H1 (cell line): ENCODE measurements at regions not wholly inside any gene's neighbourhood (a gene's known extent, or its start where the extent isn't known, plus 50 kb on each side); places are given as distances from the start of the nearest gene placed in this dataset.

ENCODE experiments used
- CTCF ChIA-PET: fragments of 300-600 bp; sonication (Branson Sonifier 250); formaldehyde crosslinking; loops from one replicate; lab custom pipeline; 2021; ENCODE audit not compliant: partially characterized antibody; lab: Charles Lee
- POLR2A ChIA-PET: fragments of 300-600 bp; sonication (Branson Sonifier 250); formaldehyde crosslinking; loops from one replicate; lab custom pipeline; 2021; ENCODE audit warnings: inconsistent platforms; ENCODE audit not compliant: partially characterized antibody; lab: Charles Lee
- DNase-seq, 2 experiments: peaks; one replicate each; pipeline versions ENCODE4 v3.0.0 to v3.0.0-alpha.2; 2010 to 2022; ENCODE audit warnings: low spot score in 2 of 2, low read depth in 1 of 2, mixed read lengths in 1 of 2
- FAIRE-seq: peaks from 2 replicates; lab custom pipeline; 2011; peaks lifted over from hg19 to GRCh38; lab: Jason Lieb, UNC
- H2AFZ ChIP-seq: 2 replicates; pipeline ENCODE4 v1.8.1; 2012; ENCODE audit warnings: low read length, inconsistent platforms
- H2AK5ac ChIP-seq: 2 replicates; pipeline ENCODE4 v1.6.1; 2013; ENCODE audit warnings: low read depth, low read length
- H2BK120ac ChIP-seq: replicated peaks from 2 replicates; pipeline ENCODE3; 2013; ENCODE audit warnings: low read depth, low read length, inconsistent platforms
- H2BK12ac ChIP-seq: 2 replicates; pipeline ENCODE4 v1.6.1; 2013; ENCODE audit warnings: low read depth, low read length
- H2BK15ac ChIP-seq: 2 replicates; pipeline ENCODE4 v1.6.1; 2013; ENCODE audit warnings: low read length
- H2BK20ac ChIP-seq: 2 replicates; pipeline ENCODE4 v1.6.1; 2013; ENCODE audit warnings: low read length
- H2BK5ac ChIP-seq: 2 replicates; pipeline ENCODE4 v1.6.1; 2013; ENCODE audit warnings: low read depth, low read length
- H3K14ac ChIP-seq: 2 replicates; pipeline ENCODE4 v1.6.1; 2013; ENCODE audit warnings: inconsistent platforms; ENCODE audit not compliant: insufficient read length
- H3K18ac ChIP-seq: 2 replicates; pipeline ENCODE4 v1.6.1; 2013; ENCODE audit warnings: low read length; ENCODE audit errors: extremely low read depth
- H3K23ac ChIP-seq: 2 replicates; pipeline ENCODE4 v1.6.1; 2013; ENCODE audit warnings: inconsistent platforms; ENCODE audit not compliant: insufficient read length
- H3K23me2 ChIP-seq: 2 replicates; pipeline ENCODE4 v1.6.1; 2013; ENCODE audit warnings: low read depth, low read length
- H3K27ac ChIP-seq: 2 replicates; pipeline ENCODE4 v1.6.1; 2011; ENCODE audit warnings: low read depth, low read length, inconsistent platforms
- H3K27me3 ChIP-seq, 4 experiments: replicated peaks in 1 of 4; 1 replicate in 1 of 4; 2 replicates in 3 of 4; pipeline versions ENCODE4 v1.6.1 to v1.8.1; 2011 to 2013; ENCODE audit warnings: low read length in 3 of 4, mild to moderate bottlenecking in 3 of 4, inconsistent platforms in 2 of 4, mixed read lengths in 2 of 4, moderate library complexity in 1 of 4; ENCODE audit not compliant: control insufficient read depth in 3 of 4, insufficient read depth in 3 of 4; ENCODE audit errors: extremely low read depth in 1 of 4
- H3K36me3 ChIP-seq, 4 experiments: 2 replicates each; pipeline versions ENCODE4 v1.6.1 to v1.8.1; 2011 to 2013; ENCODE audit warnings: mild to moderate bottlenecking in 4 of 4, low read length in 3 of 4, moderate library complexity in 2 of 4, control low read depth in 1 of 4, inconsistent platforms in 1 of 4; ENCODE audit not compliant: insufficient read depth in 4 of 4, control insufficient read depth in 2 of 4
- H3K4ac ChIP-seq: replicated peaks from 2 replicates; pipeline ENCODE3; 2013; ENCODE audit warnings: low read length, low read depth, mixed read lengths, inconsistent platforms; ENCODE audit not compliant: insufficient read length
- H3K4me1 ChIP-seq, 4 experiments: replicated peaks in 1 of 4; 1 replicate in 1 of 4; 2 replicates in 3 of 4; pipeline versions ENCODE4 v1.6.1 to v1.8.1; 2011 to 2013; ENCODE audit warnings: low read length in 3 of 4, inconsistent platforms in 2 of 4, mixed read lengths in 1 of 4; ENCODE audit not compliant: insufficient read depth in 4 of 4, control insufficient read depth in 3 of 4
- H3K4me2 ChIP-seq, 2 experiments: 2 replicates each; pipeline versions ENCODE4 v1.6.1 to v1.8.1; 2011 to 2013; ENCODE audit warnings: low read depth in 2 of 2, low read length in 2 of 2, control low read depth in 1 of 2, inconsistent platforms in 1 of 2, mild to moderate bottlenecking in 1 of 2; ENCODE audit not compliant: insufficient read depth in 1 of 2
- H3K4me3 ChIP-seq, 4 experiments: fragments of 200-600, 300-600 bp in 1 of 4; sonication (generic), shearing (Covaris generic), sonication (Bioruptor Twin) in 1 of 4; 2 replicates each; pipeline versions ENCODE4 v1.5.1 to v1.8.1; 2011 to 2016; ENCODE audit warnings: low read length in 4 of 4, low read depth in 3 of 4, control low read depth in 2 of 4, inconsistent platforms in 2 of 4, mild to moderate bottlenecking in 2 of 4, mixed read lengths in 1 of 4, moderate library complexity in 1 of 4; ENCODE audit not compliant: insufficient read depth in 2 of 4; ENCODE audit errors: extremely low read depth in 1 of 4
- H3K56ac ChIP-seq: replicated peaks from 2 replicates; pipeline ENCODE3; 2013; ENCODE audit warnings: low read depth, mild to moderate bottlenecking, mixed read lengths, low read length, inconsistent platforms; ENCODE audit not compliant: insufficient read length
- H3K79me1 ChIP-seq: 2 replicates; pipeline ENCODE4 v1.6.1; 2013; ENCODE audit warnings: low read depth, low read length, control low read depth
- H3K79me2 ChIP-seq, 2 experiments: 2 replicates each; pipeline versions ENCODE4 v1.6.1 to v1.8.1; 2012 to 2013; ENCODE audit warnings: low read length in 2 of 2, mild to moderate bottlenecking in 2 of 2, inconsistent platforms in 1 of 2; ENCODE audit not compliant: insufficient read depth in 2 of 2, control insufficient read depth in 1 of 2
- H3K9ac ChIP-seq, 4 experiments: replicated peaks in 1 of 4; 1 replicate in 1 of 4; 2 replicates in 3 of 4; pipeline versions ENCODE4 v1.6.1 to v1.8.1; 2011 to 2013; ENCODE audit warnings: low read depth in 3 of 4, low read length in 3 of 4, control low read depth in 2 of 4, mild to moderate bottlenecking in 2 of 4, moderate library complexity in 2 of 4, inconsistent platforms in 1 of 4; ENCODE audit errors: extremely low read depth in 1 of 4
- H3K9me3 ChIP-seq, 2 experiments: 2 replicates each; pipeline versions ENCODE4 v1.6.1 to v1.8.1; 2012 to 2013; ENCODE audit warnings: mild to moderate bottlenecking in 2 of 2, moderate library complexity in 2 of 2, control low read depth in 1 of 2, inconsistent platforms in 1 of 2, low read depth in 1 of 2, low read length in 1 of 2, mixed read lengths in 1 of 2; ENCODE audit not compliant: insufficient read depth in 2 of 2
- H4K20me1 ChIP-seq, 2 experiments: replicated peaks in 1 of 2; 2 replicates each; pipeline versions ENCODE3 to v1.8.1; 2011 to 2013; ENCODE audit warnings: inconsistent platforms in 2 of 2, low read length in 2 of 2, mild to moderate bottlenecking in 1 of 2; ENCODE audit not compliant: insufficient read depth in 2 of 2, control insufficient read depth in 1 of 2
- H4K5ac ChIP-seq: 2 replicates; pipeline ENCODE4 v1.6.1; 2013; ENCODE audit warnings: low read length, low read depth, mixed read lengths, inconsistent platforms; ENCODE audit not compliant: insufficient read length
- H4K8ac ChIP-seq: 2 replicates; pipeline ENCODE4 v1.8.0; 2013; ENCODE audit warnings: mild to moderate bottlenecking, moderate library complexity, low read length, inconsistent platforms; ENCODE audit not compliant: insufficient read depth; ENCODE audit errors: extremely low read depth
- H4K91ac ChIP-seq: replicated peaks from 2 replicates; pipeline ENCODE3; 2013; ENCODE audit warnings: low read length, mixed read lengths, inconsistent platforms; ENCODE audit not compliant: insufficient read length
- BRCA1 ChIP-seq: IDR thresholded peaks from 2 replicates; pipeline ENCODE4 v1.6.1; 2012; ENCODE audit warnings: low read depth, low read length, improper control_type of control experiment
- JUN ChIP-seq: IDR thresholded peaks from 2 replicates; pipeline ENCODE4 v1.6.1; 2011; ENCODE audit warnings: low read depth, mild to moderate bottlenecking, improper control_type of control experiment, low read length
- JUND ChIP-seq: IDR thresholded peaks from 2 replicates; pipeline ENCODE4 v1.6.1; 2011; ENCODE audit warnings: mild to moderate bottlenecking, improper control_type of control experiment, low read length
- KDM1A ChIP-seq: fragments of 200-600, 300-600 bp; sonication (generic); IDR thresholded peaks from 2 replicates; pipeline ENCODE4 v1.7.1; 2016; ENCODE audit warnings: mild to moderate bottlenecking, low read length, borderline replicate concordance
- KDM4A ChIP-seq: IDR thresholded peaks from one replicate; pipeline ENCODE4 v1.7.1; 2012; ENCODE audit warnings: low read depth, mild to moderate bottlenecking, moderate library complexity, low read length, inconsistent platforms; ENCODE audit not compliant: severe bottlenecking
- POU5F1 ChIP-seq: IDR thresholded peaks from 2 replicates; pipeline ENCODE4 v1.6.1; 2011; ENCODE audit warnings: low read depth, mild to moderate bottlenecking, low read length, moderate library complexity
- RXRA ChIP-seq: IDR thresholded peaks from 2 replicates; pipeline ENCODE4 v1.6.1; 2011; ENCODE audit warnings: low read depth, mild to moderate bottlenecking, low read length, moderate library complexity; ENCODE audit not compliant: insufficient read depth
- SIX5 ChIP-seq: IDR thresholded peaks from 2 replicates; pipeline ENCODE4 v1.6.1; 2011; ENCODE audit warnings: mild to moderate bottlenecking, low read depth, low read length
- SP2 ChIP-seq: IDR thresholded peaks from 2 replicates; pipeline ENCODE4 v1.6.1; 2012; ENCODE audit warnings: mild to moderate bottlenecking, low read length, inconsistent platforms
- SP4 ChIP-seq: IDR thresholded peaks from 2 replicates; pipeline ENCODE4 v1.6.1; 2012; ENCODE audit warnings: low read length, inconsistent platforms
- TAF1 ChIP-seq: IDR thresholded peaks from 2 replicates; pipeline ENCODE4 v1.6.1; 2011; ENCODE audit warnings: mild to moderate bottlenecking, low read depth, low read length
- TBP ChIP-seq: IDR thresholded peaks from 2 replicates; pipeline ENCODE4 v1.6.1; 2011; ENCODE audit warnings: low read depth, low read length, improper control_type of control experiment
- TCF12 ChIP-seq: IDR thresholded peaks from 2 replicates; pipeline ENCODE4 v1.6.1; 2011; ENCODE audit warnings: low read depth, mild to moderate bottlenecking, low read length
- WGBS, 2 experiments: shearing (Covaris generic) in 1 of 2; methylation state at CpG; one replicate each; pipeline versions ENCODE4 v1.1.6 to v1.1.7; 2013 to 2015; ENCODE audit warnings: low lambda C conversion rate in 2 of 2, mixed read lengths in 2 of 2, inconsistent platforms in 1 of 2, low coverage in 1 of 2, missing lambda C conversion rate in 1 of 2; ENCODE audit not compliant: insufficient replicate concordance in 2 of 2, insufficient coverage in 1 of 2, insufficient read length in 1 of 2; ENCODE audit errors: extremely low coverage in 1 of 2, missing lambda C conversion rate in 1 of 2; 5-methylcytosine and 5-hydroxymethylcytosine counted together

GRCh38 chr7:13743226-13743625 lies 246.2 kb downstream of the ETV1 start:
- H3K79me1 ChIP-seq = no peaks in the 10 kb centered on the region
- no peak overlapping the region for H3K4me3 ChIP-seq
- H2AFZ ChIP-seq = no peak overlapping the region
- CTCF ChIA-PET = interaction anchor here (0.6 to 2.7 kb wide), 27 partner anchors 8 to 1237 kb away, joined by 3 to 15 read pairs (median 3); no protein-coding TSS in a partner anchor
- H3K23me2 ChIP-seq = no peaks in the 10 kb centered on the region; the same call in 1 of the 2 replicates
- WGBS, 2 experiments = 92% methylated on average over 3 of the region's 3 CpGs; no CpG with 5 or more reads in 1 of the 2 experiments
- H2AK5ac ChIP-seq = no peak overlapping the region
- H2BK120ac ChIP-seq = no peak overlapping the region
- DNase-seq (no peak), FAIRE-seq (peak; percentile 24)
- H4K20me1 ChIP-seq = no peaks in the 10 kb centered on the region
- H3K56ac ChIP-seq = no peak overlapping the region
- no peak overlapping the region for H3K18ac ChIP-seq
- no peaks in the 10 kb centered on the region for H3K4me1 ChIP-seq
- H3K9ac ChIP-seq = no peak overlapping the region
- no peaks in the 10 kb centered on the region for H3K79me2 ChIP-seq
- H3K36me3 ChIP-seq = no peaks in the 10 kb centered on the region
- H3K4me2 ChIP-seq = no peak overlapping the region
- POLR2A ChIA-PET = interaction anchor here (0.6 kb wide), 1 partner anchor 9 kb away, joined by 4 read pairs; no protein-coding TSS in a partner anchor
- no peaks in the 10 kb centered on the region for H3K27me3 ChIP-seq
- H2BK20ac ChIP-seq = no peak overlapping the region
- H2BK12ac ChIP-seq = no peak overlapping the region
- H3K14ac ChIP-seq = no peak overlapping the region
- H2BK15ac ChIP-seq = no peak overlapping the region
- no peak overlapping the region for H3K4ac ChIP-seq
- H3K9me3 ChIP-seq = no peaks in the 10 kb centered on the region
- TF ChIP-seq SP4 (no peak), JUND (no peak), SIX5 (no peak), JUN (no peak), TBP (no peak), BRCA1 (no peak), KDM1A (no peak), SP2 (no peak), TCF12 (no peak), KDM4A (no peak), RXRA (no peak), TAF1 (no peak), POU5F1 (no peak)
- H4K5ac ChIP-seq = no peak overlapping the region
- no peak overlapping the region for H4K8ac ChIP-seq
- H3K27ac ChIP-seq = no peak overlapping the region
- H4K91ac ChIP-seq = no peak overlapping the region
- no peak overlapping the region for H3K23ac ChIP-seq
- H2BK5ac ChIP-seq = no peak overlapping the region
